ENCODE measurements at regions not wholly inside any gene's neighbourhood (a gene's known extent, or its start where the extent isn't known, plus 50 kb on each side); places are given as distances from the start of the nearest gene placed in this dataset.

GRCh38 chr3:157606011-157606851 lies 103.0 kb upstream of the VEPH1 start:
- Histone ChIP-seq H4K91ac (replicated peaks; ENCODE audit: insufficient read length, low read length) (no peak overlapping the region), H3K36me3 (ENCODE audit: control insufficient read depth in 2 of 4, insufficient read depth in 4 of 4, low read length in 3 of 4) (no peaks in the 10 kb centered on the region), H3K9me3 (ENCODE audit: insufficient read depth in 2 of 2, low read depth in 1 of 2, low read length in 1 of 2) (no peaks in the 10 kb centered on the region), H3K27me3 (replicated peaks in 1 of 4; ENCODE audit: control insufficient read depth in 3 of 4, extremely low read depth in 1 of 4, insufficient read depth in 3 of 4, low read length in 3 of 4) (no peaks in the 10 kb centered on the region), H3K79me1 (ENCODE audit: low read depth, low read length) (no peaks in the 10 kb centered on the region), H2BK120ac (replicated peaks; ENCODE audit: low read depth, low read length) (no peak overlapping the region), H3K9ac (replicated peaks in 1 of 4; ENCODE audit: extremely low read depth in 1 of 4, low read depth in 3 of 4, low read length in 3 of 4) (no peak overlapping the region), H2BK20ac (ENCODE audit: low read length) (no peak overlapping the region), H3K23ac (ENCODE audit: insufficient read length) (no peak overlapping the region), H4K8ac (ENCODE audit: extremely low read depth, insufficient read depth, low read length) (no peak overlapping the region), H2BK15ac (ENCODE audit: low read length) (no peak overlapping the region), H4K5ac (ENCODE audit: insufficient read length, low read depth, low read length) (no peak overlapping the region), H3K27ac (ENCODE audit: low read depth, low read length) (no peak overlapping the region), H3K4me3 (ENCODE audit: extremely low read depth in 1 of 4, insufficient read depth in 2 of 4, low read depth in 3 of 4, low read length in 4 of 4) (no peak overlapping the region; a peak in 1 of 8 replicates), H3K23me2 (ENCODE audit: low read depth, low read length) (no peaks in the 10 kb centered on the region), H4K20me1 (replicated peaks in 1 of 2; ENCODE audit: control insufficient read depth in 1 of 2, insufficient read depth in 2 of 2, low read length in 2 of 2) (no peaks in the 10 kb centered on the region), H3K18ac (ENCODE audit: extremely low read depth, low read length) (no peak overlapping the region), H2BK12ac (ENCODE audit: low read depth, low read length) (no peak overlapping the region), H2AK5ac (ENCODE audit: low read depth, low read length) (no peak overlapping the region), H2BK5ac (ENCODE audit: low read depth, low read length) (no peak overlapping the region; the same call in 1 of the 2 replicates), H3K4me1 (replicated peaks in 1 of 4; ENCODE audit: control insufficient read depth in 3 of 4, insufficient read depth in 4 of 4, low read length in 3 of 4) (no peaks in the 10 kb centered on the region), H2AFZ (ENCODE audit: low read length) (peak overlapping the region; percentile 91; the same call in 1 of the 2 replicates), H3K4me2 (ENCODE audit: insufficient read depth in 1 of 2, low read depth in 2 of 2, low read length in 2 of 2) (no peak overlapping the region), H3K14ac (ENCODE audit: insufficient read length) (no peak overlapping the region), H3K79me2 (ENCODE audit: control insufficient read depth in 1 of 2, insufficient read depth in 2 of 2, low read length in 2 of 2) (no peaks in the 10 kb centered on the region), H3K4ac (replicated peaks; ENCODE audit: insufficient read length, low read depth, low read length) (no peak overlapping the region), H3K56ac (replicated peaks; ENCODE audit: insufficient read length, low read depth, low read length) (no peak overlapping the region)
- FAIRE-seq: peak; percentile 74
- DNase-seq (ENCODE audit: low read depth in 1 of 2, low spot score in 2 of 2): peak; percentile 67 to 94
- WGBS, 2 experiments (ENCODE audit: extremely low coverage in 1 of 2, insufficient coverage in 1 of 2, insufficient read length in 1 of 2, insufficient replicate concordance in 2 of 2, low coverage in 1 of 2, low lambda C conversion rate in 2 of 2, missing lambda C conversion rate in 1 of 2): 56% methylated on average over 11 of the region's 11 CpGs; no CpG with 5 or more reads in 1 of the 2 experiments
- CTCF ChIA-PET (ENCODE audit: partially characterized antibody): interaction anchor here (0.6 to 4.7 kb wide), 47 partner anchors 8 to 1525 kb away, joined by 3 to 40 read pairs (median 4); no protein-coding TSS in a partner anchor
- POLR2A ChIA-PET (ENCODE audit: partially characterized antibody): interaction anchor here (0.7 kb wide), 1 partner anchor 214 kb away, joined by 3 read pairs; no protein-coding TSS in a partner anchor
- TF ChIP-seq SRF (IDR thresholded peaks at IDR 0.05; ENCODE audit: low read depth, low read length) (no peak), BRCA1 (IDR thresholded peaks at IDR 0.05; ENCODE audit: low read depth, low read length) (no peak), TAF7 (optimal IDR thresholded peaks at IDR 0.05; ENCODE audit: borderline replicate concordance, low read depth, low read length) (peak; percentile 59), RAD21 (IDR thresholded peaks at IDR 0.05 in 1 of 2, conservative IDR thresholded peaks at IDR 0.05 in 1 of 2; ENCODE audit: low read depth in 2 of 2, low read length in 2 of 2) (peak; percentile 57 to 69), EGR1 (IDR thresholded peaks at IDR 0.05; ENCODE audit: borderline replicate concordance, low read depth, low read length) (no peak), CREB1 (IDR thresholded peaks at IDR 0.05) (peak; percentile 34; the same call in 1 of the 2 replicates), SP4 (IDR thresholded peaks at IDR 0.05; ENCODE audit: low read length) (no peak), MAX (IDR thresholded peaks at IDR 0.05) (no peak), HDAC6 (IDR thresholded peaks at IDR 0.05; ENCODE audit: low read depth, low read length) (no peak), JUND (IDR thresholded peaks at IDR 0.05; ENCODE audit: low read length) (peak; percentile 51; the same call in 1 of the 2 replicates), TAF1 (IDR thresholded peaks at IDR 0.05; ENCODE audit: low read depth, low read length) (0 out of 2 replicates have a peak, but pooled peaks have one; percentile 19), TCF12 (IDR thresholded peaks at IDR 0.05; ENCODE audit: low read depth, low read length) (no peak), CEBPB (IDR thresholded peaks at IDR 0.05; ENCODE audit: low read depth, low read length) (peak; percentile 45; the same call in 1 of the 2 replicates)
